ENCODE measurements at regions not wholly inside any gene's neighbourhood (a gene's known extent, or its start where the extent isn't known, plus 50 kb on each side); places are given as distances from the start of the nearest gene placed in this dataset.

- Histone ChIP-seq H3F3A (ENCODE audit: insufficient read depth, low read depth) (no peaks in the 10 kb centered on the region), H3K27ac (no peak overlapping the region), H4K20me1 (ENCODE audit: insufficient read depth) (no peaks in the 10 kb centered on the region), H3K79me2 (ENCODE audit: low read depth) (no peaks in the 10 kb centered on the region), H3K4me3 (no peak overlapping the region), H3K9me3 (ENCODE audit: insufficient read depth, low read depth) (no peaks in the 10 kb centered on the region), H3K27me3 (ENCODE audit: insufficient read depth, low read depth) (no peaks in the 10 kb centered on the region), H3K4me1 (replicated peaks; ENCODE audit: insufficient read depth) (no peaks in the 10 kb centered on the region), H3K36me3 (ENCODE audit: low read depth) (no peaks in the 10 kb centered on the region), H3K4me2 (no peak overlapping the region), H3K9me2 (ENCODE audit: insufficient read depth) (no peaks in the 10 kb centered on the region; the same call in 1 of the 2 replicates), H2AFZ (no peak overlapping the region)
- no peak for DNase-seq
- intact Hi-C loops (cut with micrococcal nuclease; ENCODE audit: unreplicated experiment) = no loop called here
- TF ChIP-seq CTCF (conservative IDR thresholded peaks at IDR 0.05) (no peak), EZH2 (IDR thresholded peaks at IDR 0.05; ENCODE audit: low read depth) (no peak)
- POLR2A ChIA-PET (ENCODE audit: unreplicated experiment) = no interaction called here
- no TSS peak for BruUV-seq (replicated peaks)
- CTCF ChIA-PET = no interaction called here
Observed at GRCh38 chr4:120290553-120290952, 223.9 kb upstream of the MAD2L1 start.

- TF ChIP-seq EZH2 (IDR thresholded peaks at IDR 0.05; ENCODE audit: low read depth) (no peak), CTCF (conservative IDR thresholded peaks at IDR 0.05) (no peak)
- Histone ChIP-seq H3K79me2 (ENCODE audit: low read depth) (no peaks in the 10 kb centered on the region), H3K9me3 (ENCODE audit: insufficient read depth, low read depth) (no peaks in the 10 kb centered on the region), H3K4me1 (replicated peaks; ENCODE audit: insufficient read depth) (no peaks in the 10 kb centered on the region), H3K36me3 (ENCODE audit: low read depth) (no peaks in the 10 kb centered on the region), H3F3A (ENCODE audit: insufficient read depth, low read depth) (no peaks in the 10 kb centered on the region), H2AFZ (no peak overlapping the region), H3K27ac (no peak overlapping the region), H3K4me3 (no peak overlapping the region), H4K20me1 (ENCODE audit: insufficient read depth) (no peaks in the 10 kb centered on the region), H3K27me3 (ENCODE audit: insufficient read depth, low read depth) (no peaks in the 10 kb centered on the region), H3K4me2 (no peak overlapping the region), H3K9me2 (ENCODE audit: insufficient read depth) (peaks cover 4% of the 10 kb centered on the region; the same call in 1 of the 2 replicates)
- no peak for DNase-seq
- BruUV-seq (replicated peaks) = no TSS peak
- ChIA-PET CTCF (no interaction called here), POLR2A (ENCODE audit: unreplicated experiment) (no interaction called here)
- intact Hi-C loops (cut with micrococcal nuclease; ENCODE audit: unreplicated experiment) = no loop called here
Observed at GRCh38 chr4:120286813-120287212, 220.2 kb upstream of the MAD2L1 start.

GRCh38 chr4:120281581-120281980, 214.9 kb upstream of the MAD2L1 start:
- Histone ChIP-seq H3K9me3 (ENCODE audit: insufficient read depth, low read depth) (no peaks in the 10 kb centered on the region), H3K36me3 (ENCODE audit: low read depth) (no peaks in the 10 kb centered on the region), H3K4me1 (replicated peaks; ENCODE audit: insufficient read depth) (no peaks in the 10 kb centered on the region), H3K4me3 (no peak overlapping the region), H3F3A (ENCODE audit: insufficient read depth, low read depth) (no peaks in the 10 kb centered on the region), H2AFZ (no peak overlapping the region), H3K79me2 (ENCODE audit: low read depth) (no peaks in the 10 kb centered on the region), H3K27ac (no peak overlapping the region), H3K27me3 (ENCODE audit: insufficient read depth, low read depth) (no peaks in the 10 kb centered on the region), H4K20me1 (ENCODE audit: insufficient read depth) (no peaks in the 10 kb centered on the region; the same call in 1 of the 2 replicates), H3K9me2 (ENCODE audit: insufficient read depth) (0 out of 2 replicates have a peak, but pooled peaks cover 4% of the 10 kb centered on the region), H3K4me2 (no peak overlapping the region)
- no TSS peak for BruUV-seq (replicated peaks)
- ChIA-PET POLR2A (ENCODE audit: unreplicated experiment) (no interaction called here), CTCF (no interaction called here)
- no peak for DNase-seq
- TF ChIP-seq EZH2 (IDR thresholded peaks at IDR 0.05; ENCODE audit: low read depth) = no peak
- TF ChIP-seq CTCF (conservative IDR thresholded peaks at IDR 0.05) = no peak
- intact Hi-C loops (cut with micrococcal nuclease; ENCODE audit: unreplicated experiment) = no loop called here
